ENCODE measurements at regions not wholly inside any gene's neighbourhood (a gene's known extent, or its start where the extent isn't known, plus 50 kb on each side); places are given as distances from the start of the nearest gene placed in this dataset.

GRCh38 chr12:24705741-24706358 is 243.1 kb downstream of the BCAT1 start:
- no peak overlapping the region for H3K4me3 ChIP-seq (ENCODE audit: low read length)
- no CpG with 5 or more reads among the region's 4 CpGs for WGBS (ENCODE audit: insufficient coverage, insufficient read length)

GRCh38 chr12:24705216-24705615 is 243.7 kb downstream of the BCAT1 start:
- H3K36me3 ChIP-seq (ENCODE audit: control insufficient read depth, insufficient read depth, low read length), result no peaks in the 10 kb centered on the region
- no CpG with 5 or more reads among the region's 2 CpGs for WGBS (ENCODE audit: insufficient coverage, insufficient read length)
- no peaks in the 10 kb centered on the region for H3K4me1 ChIP-seq (ENCODE audit: control insufficient read depth, insufficient read depth, low read length)
- H3K4me3 ChIP-seq (ENCODE audit: low read length), result no peak overlapping the region
- no peak for DNase-seq (ENCODE audit: low read depth, low spot score)
- H3K27ac ChIP-seq (ENCODE audit: low read length), result no peak overlapping the region
- H3K27me3 ChIP-seq (ENCODE audit: control insufficient read depth, insufficient read depth, low read length), result no peaks in the 10 kb centered on the region
- no peaks in the 10 kb centered on the region for H3K9me3 ChIP-seq (ENCODE audit: control insufficient read depth, insufficient read depth, low read length)

More at GRCh38 chr12:24705741-24706358, 243.1 kb downstream of the BCAT1 start:
- H3K36me3 ChIP-seq (ENCODE audit: control insufficient read depth, insufficient read depth, low read length), result no peaks in the 10 kb centered on the region
- H3K9me3 ChIP-seq (ENCODE audit: control insufficient read depth, insufficient read depth, low read length), result no peaks in the 10 kb centered on the region
- H3K27me3 ChIP-seq (ENCODE audit: control insufficient read depth, insufficient read depth, low read length), result no peaks in the 10 kb centered on the region
- H3K4me1 ChIP-seq (ENCODE audit: control insufficient read depth, insufficient read depth, low read length), result no peaks in the 10 kb centered on the region
- DNase-seq (ENCODE audit: low read depth, low spot score), result no peak
- H3K27ac ChIP-seq (ENCODE audit: low read length), result no peak overlapping the region

GRCh38 chr12:24701343-24701742 is 247.6 kb downstream of the BCAT1 start:
- 0 out of 2 replicates have a peak, but pooled peaks cover 1% of the 10 kb centered on the region for H3K4me1 ChIP-seq (ENCODE audit: control insufficient read depth, insufficient read depth, low read length)
- H3K27ac ChIP-seq (ENCODE audit: low read length), result no peak overlapping the region
- DNase-seq (ENCODE audit: low read depth, low spot score), result no peak
- no peaks in the 10 kb centered on the region for H3K9me3 ChIP-seq (ENCODE audit: control insufficient read depth, insufficient read depth, low read length)
- H3K36me3 ChIP-seq (ENCODE audit: control insufficient read depth, insufficient read depth, low read length), result no peaks in the 10 kb centered on the region
- no peak overlapping the region for H3K4me3 ChIP-seq (ENCODE audit: low read length)
- WGBS (ENCODE audit: insufficient coverage, insufficient read length), result no CpG with 5 or more reads among the region's 3 CpGs
- H3K27me3 ChIP-seq (ENCODE audit: control insufficient read depth, insufficient read depth, low read length), result no peaks in the 10 kb centered on the region

GRCh38 chr12:24698972-24699371 is 249.9 kb downstream of the BCAT1 start:
- H3K4me1 ChIP-seq (ENCODE audit: control insufficient read depth, insufficient read depth, low read length), result 0 out of 2 replicates have a peak, but pooled peaks cover 1% of the 10 kb centered on the region
- no peak overlapping the region for H3K27ac ChIP-seq (ENCODE audit: low read length)
- no peaks in the 10 kb centered on the region for H3K36me3 ChIP-seq (ENCODE audit: control insufficient read depth, insufficient read depth, low read length)
- WGBS (ENCODE audit: insufficient coverage, insufficient read length), result no CpG with 5 or more reads among the region's 2 CpGs
- H3K27me3 ChIP-seq (ENCODE audit: control insufficient read depth, insufficient read depth, low read length), result no peaks in the 10 kb centered on the region
- H3K9me3 ChIP-seq (ENCODE audit: control insufficient read depth, insufficient read depth, low read length), result no peaks in the 10 kb centered on the region
- H3K4me3 ChIP-seq (ENCODE audit: low read length), result no peak overlapping the region
- DNase-seq (ENCODE audit: low read depth, low spot score), result no peak

- WGBS (ENCODE audit: insufficient coverage, insufficient read length), result no CpG with 5 or more reads among the region's 2 CpGs
- no peaks in the 10 kb centered on the region for H3K9me3 ChIP-seq (ENCODE audit: control insufficient read depth, insufficient read depth, low read length)
- H3K27ac ChIP-seq (ENCODE audit: low read length), result no peak overlapping the region
- no peaks in the 10 kb centered on the region for H3K27me3 ChIP-seq (ENCODE audit: control insufficient read depth, insufficient read depth, low read length)
- H3K4me1 ChIP-seq (ENCODE audit: control insufficient read depth, insufficient read depth, low read length), result 0 out of 2 replicates have a peak, but pooled peaks cover 1% of the 10 kb centered on the region
- no peaks in the 10 kb centered on the region for H3K36me3 ChIP-seq (ENCODE audit: control insufficient read depth, insufficient read depth, low read length)
- DNase-seq (ENCODE audit: low read depth, low spot score), result no peak
- no peak overlapping the region for H3K4me3 ChIP-seq (ENCODE audit: low read length)
Observed at GRCh38 chr12:24697769-24698168, 251.1 kb downstream of the BCAT1 start.

- DNase-seq (ENCODE audit: low read depth, low spot score), result no peak
- Histone ChIP-seq H3K4me1 (ENCODE audit: control insufficient read depth, insufficient read depth, low read length) (0 out of 2 replicates have a peak, but pooled peaks cover 1% of the 10 kb centered on the region), H3K27me3 (ENCODE audit: control insufficient read depth, insufficient read depth, low read length) (no peaks in the 10 kb centered on the region), H3K36me3 (ENCODE audit: control insufficient read depth, insufficient read depth, low read length) (no peaks in the 10 kb centered on the region), H3K4me3 (ENCODE audit: low read length) (no peak overlapping the region), H3K27ac (ENCODE audit: low read length) (no peak overlapping the region), H3K9me3 (ENCODE audit: control insufficient read depth, insufficient read depth, low read length) (no peaks in the 10 kb centered on the region)
- WGBS (ENCODE audit: insufficient coverage, insufficient read length), result no CpG with 5 or more reads among the region's 2 CpGs
Observed at GRCh38 chr12:24697295-24697694, 251.6 kb downstream of the BCAT1 start.

- H3K9me3 ChIP-seq (ENCODE audit: control insufficient read depth, insufficient read depth, low read length), result no peaks in the 10 kb centered on the region
- no peaks in the 10 kb centered on the region for H3K36me3 ChIP-seq (ENCODE audit: control insufficient read depth, insufficient read depth, low read length)
- no peak overlapping the region for H3K27ac ChIP-seq (ENCODE audit: low read length)
- no peak overlapping the region for H3K4me3 ChIP-seq (ENCODE audit: low read length)
- DNase-seq (ENCODE audit: low read depth, low spot score), result no peak
- H3K4me1 ChIP-seq (ENCODE audit: control insufficient read depth, insufficient read depth, low read length), result 0 out of 2 replicates have a peak, but pooled peaks cover 1% of the 10 kb centered on the region
- no CpG with 5 or more reads among the region's 6 CpGs for WGBS (ENCODE audit: insufficient coverage, insufficient read length)
- no peaks in the 10 kb centered on the region for H3K27me3 ChIP-seq (ENCODE audit: control insufficient read depth, insufficient read depth, low read length)
Observed at GRCh38 chr12:24696800-24697199, 252.1 kb downstream of the BCAT1 start.

GRCh38 chr12:24695657-24696329 is 253.1 kb downstream of the BCAT1 start:
- Histone ChIP-seq H3K36me3 (ENCODE audit: control insufficient read depth, insufficient read depth, low read length) (no peaks in the 10 kb centered on the region), H3K9me3 (ENCODE audit: control insufficient read depth, insufficient read depth, low read length) (no peaks in the 10 kb centered on the region), H3K4me1 (ENCODE audit: control insufficient read depth, insufficient read depth, low read length) (0 out of 2 replicates have a peak, but pooled peaks cover 1% of the 10 kb centered on the region)

GRCh38 chr12:24695103-24695502 is 253.8 kb downstream of the BCAT1 start:
- Histone ChIP-seq H3K9me3 (ENCODE audit: control insufficient read depth, insufficient read depth, low read length) (no peaks in the 10 kb centered on the region), H3K4me3 (ENCODE audit: low read length) (no peak overlapping the region), H3K36me3 (ENCODE audit: control insufficient read depth, insufficient read depth, low read length) (no peaks in the 10 kb centered on the region), H3K4me1 (ENCODE audit: control insufficient read depth, insufficient read depth, low read length) (0 out of 2 replicates have a peak, but pooled peaks cover 1% of the 10 kb centered on the region), H3K27ac (ENCODE audit: low read length) (no peak overlapping the region), H3K27me3 (ENCODE audit: control insufficient read depth, insufficient read depth, low read length) (no peaks in the 10 kb centered on the region)
- WGBS (ENCODE audit: insufficient coverage, insufficient read length), result no CpG with 5 or more reads among the region's 4 CpGs
- no peak for DNase-seq (ENCODE audit: low read depth, low spot score)

More at GRCh38 chr12:24695657-24696329, 253.1 kb downstream of the BCAT1 start:
- H3K27ac ChIP-seq (ENCODE audit: low read length), result no peak overlapping the region
- H3K4me3 ChIP-seq (ENCODE audit: low read length), result no peak overlapping the region
- no peaks in the 10 kb centered on the region for H3K27me3 ChIP-seq (ENCODE audit: control insufficient read depth, insufficient read depth, low read length)
- DNase-seq (ENCODE audit: low read depth, low spot score), result no peak
- WGBS (ENCODE audit: insufficient coverage, insufficient read length), result no CpG with 5 or more reads among the region's 3 CpGs

GRCh38 chr12:24688601-24689000 is 260.3 kb downstream of the BCAT1 start:
- no peaks in the 10 kb centered on the region for H3K36me3 ChIP-seq (ENCODE audit: control insufficient read depth, insufficient read depth, low read length)
- H3K27me3 ChIP-seq (ENCODE audit: control insufficient read depth, insufficient read depth, low read length), result no peaks in the 10 kb centered on the region
- no peak overlapping the region for H3K27ac ChIP-seq (ENCODE audit: low read length)
- no peaks in the 10 kb centered on the region for H3K4me1 ChIP-seq (ENCODE audit: control insufficient read depth, insufficient read depth, low read length)
- no peak overlapping the region for H3K4me3 ChIP-seq (ENCODE audit: low read length)
- no CpG with 5 or more reads among the region's 6 CpGs for whole genome bisulfite sequencing (ENCODE audit: insufficient coverage, insufficient read length)
- DNase-seq (ENCODE audit: low read depth, low spot score), result no peak
- no peaks in the 10 kb centered on the region for H3K9me3 ChIP-seq (ENCODE audit: control insufficient read depth, insufficient read depth, low read length)
